Stomach (tissue), 4 donors: ENCODE measurements at regions not wholly inside any gene's neighbourhood (a gene's known extent, or its start where the extent isn't known, plus 50 kb on each side); places are given as distances from the start of the nearest gene placed in this dataset.

Source experiments
- EP300 ChIP-seq: sonication (generic); formaldehyde crosslinking; IDR thresholded peaks from one replicate; pipeline ENCODE4 v1.6.1; 2017; ENCODE audit warnings: antibody characterized with exemption
- POLR2A ChIP-seq, 4 donors: fragments of 450-650 bp; IDR thresholded peaks; one replicate each; pipeline ENCODE4 v1.6.1; 2016; ENCODE audit warnings: antibody characterized with exemption in 4 of 4, control low read depth in 2 of 4, mild to moderate bottlenecking in 1 of 4, moderate library complexity in 1 of 4
- POLR2AphosphoS5 ChIP-seq, 3 donors: sonication (generic); formaldehyde crosslinking; IDR thresholded peaks; one replicate each; pipeline ENCODE4 v1.6.1; 2016; ENCODE audit warnings: antibody characterized with exemption in 3 of 3
- TF ChIP-seq, protein P1 (sequence below), 7 experiments: fragments of 450-650 bp in 4 of 7; fragments of 200-600 bp in 3 of 7; sonication (generic) in 3 of 7; IDR thresholded peaks; one replicate each; pipeline ENCODE4 v1.5.1; 2016 to 2019; ENCODE audit warnings: antibody characterized with exemption in 7 of 7, control low read depth in 2 of 7, mild to moderate bottlenecking in 1 of 7

DNA sequence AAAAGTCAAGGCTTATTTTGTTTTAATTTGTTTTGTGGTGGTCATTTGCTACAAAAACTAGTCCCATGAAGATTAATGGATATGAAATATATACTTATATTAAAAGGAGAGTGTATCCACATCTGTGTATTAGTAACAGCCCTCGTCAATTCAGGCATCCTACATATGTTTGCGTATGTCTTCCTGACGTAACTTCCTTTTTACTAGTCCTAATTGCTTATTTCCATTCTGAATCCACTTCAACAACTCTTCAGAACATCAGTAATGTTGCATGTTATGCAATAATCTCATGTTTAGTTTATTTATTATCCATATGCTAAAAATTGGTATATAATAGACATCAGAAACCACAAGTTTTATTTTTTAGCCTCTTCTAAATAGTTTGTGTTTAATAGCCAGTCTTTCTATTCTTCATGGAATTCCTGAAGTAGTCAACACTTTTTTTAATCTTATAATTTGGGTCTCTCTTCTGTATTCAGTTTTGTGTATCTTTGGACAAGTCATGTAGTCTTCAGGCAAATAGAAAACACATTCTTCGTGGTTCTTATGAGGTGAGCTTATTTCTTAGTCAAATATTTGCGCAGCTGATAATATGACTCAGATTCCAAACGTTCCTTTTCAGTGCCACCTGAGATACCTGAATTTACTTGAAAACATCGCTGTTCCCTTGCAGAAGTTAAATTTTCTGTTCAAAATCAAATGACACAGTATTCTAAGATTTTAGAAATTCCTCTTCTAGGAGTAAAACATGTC lies 268.6 kb downstream of the CCDC59 start:
- TF ChIP-seq, protein P1, sequence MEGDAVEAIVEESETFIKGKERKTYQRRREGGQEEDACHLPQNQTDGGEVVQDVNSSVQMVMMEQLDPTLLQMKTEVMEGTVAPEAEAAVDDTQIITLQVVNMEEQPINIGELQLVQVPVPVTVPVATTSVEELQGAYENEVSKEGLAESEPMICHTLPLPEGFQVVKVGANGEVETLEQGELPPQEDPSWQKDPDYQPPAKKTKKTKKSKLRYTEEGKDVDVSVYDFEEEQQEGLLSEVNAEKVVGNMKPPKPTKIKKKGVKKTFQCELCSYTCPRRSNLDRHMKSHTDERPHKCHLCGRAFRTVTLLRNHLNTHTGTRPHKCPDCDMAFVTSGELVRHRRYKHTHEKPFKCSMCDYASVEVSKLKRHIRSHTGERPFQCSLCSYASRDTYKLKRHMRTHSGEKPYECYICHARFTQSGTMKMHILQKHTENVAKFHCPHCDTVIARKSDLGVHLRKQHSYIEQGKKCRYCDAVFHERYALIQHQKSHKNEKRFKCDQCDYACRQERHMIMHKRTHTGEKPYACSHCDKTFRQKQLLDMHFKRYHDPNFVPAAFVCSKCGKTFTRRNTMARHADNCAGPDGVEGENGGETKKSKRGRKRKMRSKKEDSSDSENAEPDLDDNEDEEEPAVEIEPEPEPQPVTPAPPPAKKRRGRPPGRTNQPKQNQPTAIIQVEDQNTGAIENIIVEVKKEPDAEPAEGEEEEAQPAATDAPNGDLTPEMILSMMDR (IDR thresholded peaks at IDR 0.05), result no peak
- TF ChIP-seq POLR2A (IDR thresholded peaks at IDR 0.05) (no peak), POLR2AphosphoS5 (IDR thresholded peaks at IDR 0.05) (no peak), EP300 (no peak)
